ENCODE measurements at regions not wholly inside any gene's neighbourhood (a gene's known extent, or its start where the extent isn't known, plus 50 kb on each side); places are given as distances from the start of the nearest gene placed in this dataset.

GRCh38 chr22:49481659-49482399 is 345.8 kb downstream of the BRD1 start:
- no peak for TF ChIP-seq CTCF (conservative IDR thresholded peaks at IDR 0.05; ENCODE audit: low read depth, low read length)
- peak; percentile 87 for TF ChIP-seq EZH2 (IDR thresholded peaks at IDR 0.05; ENCODE audit: low read length, unreplicated experiment)

Data from PC-3 (cell line).